CMK (cell line): ENCODE measurements at regions not wholly inside any gene's neighbourhood (a gene's known extent, or its start where the extent isn't known, plus 50 kb on each side); places are given as distances from the start of the nearest gene placed in this dataset.
"Not testable (repeated sequence)": the region's sequence is repeated elsewhere in the genome, so short reads cannot be mapped to it uniquely, and the experiment has no call there.

ENCODE experiments used
- DNase-seq: peaks from one replicate; pipeline ENCODE4 v3.0.0-alpha.2; 2010; ENCODE audit warnings: low read depth

DNA sequence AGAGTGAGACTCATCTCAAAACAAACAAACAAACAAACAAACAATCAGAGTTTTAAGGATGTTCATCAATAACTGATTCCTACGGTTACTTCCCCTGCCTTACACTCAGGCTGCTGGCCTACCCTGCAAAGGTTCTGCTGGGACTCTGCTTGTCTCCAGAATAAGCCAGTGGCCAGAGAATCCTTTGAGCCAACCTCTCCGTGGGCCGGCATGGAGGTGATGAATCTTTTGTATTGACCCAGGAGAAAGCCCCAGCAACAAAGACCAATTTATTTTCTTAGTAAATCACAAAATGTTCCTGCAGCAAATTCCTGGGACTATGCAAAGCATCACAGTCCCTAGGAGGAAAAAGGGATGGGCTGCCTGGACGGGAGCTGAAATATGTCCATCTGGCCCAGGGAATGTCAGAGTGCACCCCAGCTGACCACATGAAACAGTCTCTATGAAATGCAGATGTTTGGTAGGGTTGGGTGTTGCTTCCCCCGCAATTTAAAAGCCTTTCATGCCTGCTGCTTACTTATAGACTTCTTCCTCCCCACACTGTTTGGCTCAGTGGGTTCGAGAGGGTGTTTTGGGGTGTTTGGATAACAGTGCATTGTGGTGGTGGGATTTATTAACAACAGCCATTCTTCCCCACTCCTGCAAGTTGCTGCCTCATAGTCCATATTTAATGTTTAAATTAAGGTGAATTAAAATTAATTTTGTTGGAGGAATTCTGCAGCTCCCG, 185.9 kb upstream of the IRF2BP2 start:
- not testable (repeated sequence) for DNase-seq

GRCh38 chr1:234795007-234795406, 185.0 kb upstream of the IRF2BP2 start:
- not testable (repeated sequence) for DNase-seq

GRCh38 chr1:234794452-234794851, 184.5 kb upstream of the IRF2BP2 start:
- DNase-seq = not testable (repeated sequence)

GRCh38 chr1:234793924-234794323, 183.9 kb upstream of the IRF2BP2 start:
- DNase-seq = not testable (repeated sequence)

- DNase-seq = not testable (repeated sequence)
Measured at GRCh38 chr1:234792221-234792864, 182.4 kb upstream of the IRF2BP2 start.

DNA sequence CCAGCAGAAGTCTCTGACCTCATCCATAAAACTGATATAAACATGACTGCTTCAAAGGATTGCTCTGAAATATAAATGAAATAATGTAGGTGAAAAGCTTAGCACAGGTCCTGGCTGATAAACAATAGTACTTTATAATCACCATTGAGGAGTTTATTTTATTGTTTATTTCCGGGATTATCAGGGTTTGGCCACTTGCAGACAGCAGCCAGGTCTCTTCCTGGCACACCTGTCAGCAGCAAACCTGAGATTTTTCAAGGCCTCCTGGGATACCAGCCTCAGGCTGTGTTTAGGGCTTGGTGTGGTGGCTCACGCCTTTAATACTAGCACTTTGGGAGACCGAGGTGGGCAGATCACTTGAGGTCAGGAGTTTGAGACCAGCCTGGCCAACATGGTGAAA, 181.6 kb upstream of the IRF2BP2 start:
- DNase-seq = not testable (repeated sequence)

DNA sequence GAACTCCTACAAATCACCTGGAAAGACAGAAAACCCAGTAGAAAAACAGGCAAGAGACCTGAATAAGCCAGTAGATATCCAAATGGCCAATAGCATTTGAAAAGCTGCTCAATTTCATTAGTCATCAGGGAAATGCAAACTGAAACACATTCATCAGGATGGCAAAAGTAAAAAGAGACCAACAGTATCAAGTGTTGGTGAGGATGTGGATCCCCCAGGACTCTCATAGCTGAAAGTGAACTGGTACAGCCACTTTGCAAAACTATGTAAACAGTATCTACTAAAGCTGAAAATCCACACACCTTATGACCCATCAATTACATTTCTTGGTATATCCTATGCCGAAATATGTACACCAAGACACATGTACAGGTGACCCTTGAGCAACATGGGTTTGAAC, 180.4 kb upstream of the IRF2BP2 start:
- not testable (repeated sequence) for DNase-seq

DNA sequence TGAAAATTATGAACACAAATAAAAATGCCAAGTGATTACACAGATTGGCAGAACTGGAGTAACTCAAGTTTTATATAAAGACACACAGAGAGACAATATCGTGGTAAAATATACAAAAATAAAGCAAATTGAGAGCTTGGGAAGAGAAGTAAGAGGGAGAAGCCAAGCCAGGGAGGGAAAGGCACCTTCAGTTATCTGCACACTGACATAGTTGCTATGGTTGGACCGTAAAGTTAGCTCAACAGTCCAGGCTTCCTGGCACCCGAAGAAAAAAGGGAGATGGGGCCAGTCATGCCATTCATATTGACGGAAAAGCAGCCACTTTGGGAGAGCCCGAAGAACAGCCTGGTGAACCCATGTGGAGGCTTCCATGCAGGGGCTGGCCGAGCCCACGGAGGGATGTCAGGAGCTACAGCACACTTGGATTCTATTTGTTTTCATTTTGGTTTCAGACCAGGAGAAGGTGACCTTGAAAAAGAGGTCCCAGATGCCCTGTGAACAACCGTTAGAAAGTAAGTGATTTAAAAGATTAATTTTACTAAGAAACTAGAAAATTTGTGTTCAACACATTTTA, 177.1 kb upstream of the IRF2BP2 start:
- not testable (repeated sequence) for DNase-seq

DNA sequence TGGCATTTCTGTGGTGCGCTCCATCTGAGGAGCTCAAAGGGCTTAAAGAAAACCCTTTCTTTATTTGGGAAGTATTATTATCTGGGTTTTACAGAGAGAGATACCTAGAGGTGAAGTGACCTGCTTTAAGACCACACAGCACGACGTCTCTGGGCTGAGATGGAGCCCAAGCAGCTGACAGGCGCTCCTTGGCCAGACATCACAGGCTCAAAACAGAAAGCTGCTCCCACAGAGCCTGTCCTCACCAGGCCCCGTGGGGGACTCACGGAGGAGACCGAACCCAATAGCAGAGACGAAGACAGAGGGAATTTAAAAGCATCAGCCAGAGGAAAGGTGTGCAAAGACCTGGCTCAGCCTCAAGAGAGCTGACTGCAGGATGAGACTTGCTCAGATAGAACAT, 175.9 kb upstream of the IRF2BP2 start:
- DNase-seq = not testable (repeated sequence)

- not testable (repeated sequence) for DNase-seq
Measured at GRCh38 chr1:234785471-234785919, 175.5 kb upstream of the IRF2BP2 start.

- not testable (repeated sequence) for DNase-seq
Measured at GRCh38 chr1:234784108-234784507, 174.1 kb upstream of the IRF2BP2 start.

DNA sequence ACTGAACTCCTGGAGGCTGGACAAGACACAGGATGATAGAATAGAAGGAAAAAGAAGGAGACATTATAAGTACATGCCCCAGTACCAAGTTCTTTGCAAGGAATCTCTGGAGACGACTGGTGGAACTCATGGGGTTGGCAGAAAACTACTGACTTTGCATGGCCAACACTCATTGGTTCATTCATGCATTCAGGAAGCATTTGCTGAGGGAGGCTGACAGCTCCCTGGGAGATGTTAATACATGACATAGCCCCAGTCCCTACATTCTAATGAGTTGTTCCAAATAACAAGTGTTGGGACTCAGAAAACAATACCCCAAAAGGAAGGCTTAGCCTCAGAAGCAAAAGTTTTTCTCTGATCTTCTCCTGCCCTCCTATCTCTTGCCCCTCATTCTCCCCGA, 172.8 kb upstream of the IRF2BP2 start:
- DNase-seq = no peak

- no peak for DNase-seq
Measured at GRCh38 chr1:234782105-234782751, 172.2 kb upstream of the IRF2BP2 start.

DNA sequence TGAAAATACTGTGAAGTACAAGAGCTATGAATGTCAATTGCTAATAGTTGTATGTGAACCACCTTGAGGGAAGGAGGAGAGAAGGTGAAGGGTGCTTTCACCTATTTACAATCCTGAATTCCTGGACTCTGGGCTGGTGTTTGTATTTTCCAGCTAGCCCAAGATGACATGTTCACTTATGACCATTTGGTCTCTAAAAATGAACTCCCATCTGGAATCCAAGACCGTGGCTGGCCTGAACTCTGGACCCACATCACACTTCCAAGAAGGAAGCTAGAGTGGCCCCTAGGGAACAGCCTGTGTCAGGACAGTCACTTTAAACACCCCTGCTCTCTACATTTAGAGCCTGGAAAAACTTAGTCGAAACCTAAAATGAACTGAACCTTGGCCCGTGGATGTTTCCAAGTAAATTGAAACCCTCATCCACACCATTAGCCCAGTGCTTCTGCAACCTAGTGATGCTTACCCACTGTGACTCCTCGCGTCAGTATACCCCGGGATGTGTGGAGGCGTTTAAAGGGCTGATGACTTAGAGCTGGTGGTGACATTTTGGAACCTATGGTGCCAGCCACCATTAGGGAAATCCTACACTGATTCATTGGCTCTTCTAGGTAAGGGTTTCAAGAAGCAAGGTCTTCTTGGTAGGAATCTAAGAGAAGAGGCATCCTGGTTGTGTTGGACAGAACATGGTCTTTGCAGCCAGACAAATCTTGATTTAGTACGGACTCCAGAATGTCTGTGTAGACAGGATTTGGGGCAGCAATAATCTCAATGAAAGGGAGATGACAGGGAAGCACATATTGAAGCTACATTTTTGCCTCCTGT, 171.5 kb upstream of the IRF2BP2 start:
- no peak for DNase-seq

- no peak for DNase-seq
Measured at GRCh38 chr1:234780531-234781162, 170.7 kb upstream of the IRF2BP2 start.

DNA sequence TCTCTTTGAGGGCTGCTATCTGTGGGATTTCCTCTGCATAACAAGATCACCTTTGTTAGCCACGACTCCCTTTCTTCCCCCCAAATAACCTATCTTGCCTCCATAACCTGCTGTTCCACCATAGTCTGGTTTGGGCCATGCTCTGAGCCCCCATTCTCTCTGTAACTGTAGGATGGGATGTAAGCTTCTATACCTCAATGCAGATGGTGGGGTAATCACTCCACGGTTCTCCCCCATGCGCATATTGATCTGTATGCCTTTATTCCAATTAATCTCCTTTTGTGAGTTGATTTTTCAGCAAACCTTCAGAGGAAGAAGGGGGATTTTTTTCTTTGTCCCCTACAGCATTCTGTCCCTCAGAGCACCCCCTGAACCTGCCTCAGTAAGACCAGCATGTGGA, 170.1 kb upstream of the IRF2BP2 start:
- DNase-seq = no peak

DNA sequence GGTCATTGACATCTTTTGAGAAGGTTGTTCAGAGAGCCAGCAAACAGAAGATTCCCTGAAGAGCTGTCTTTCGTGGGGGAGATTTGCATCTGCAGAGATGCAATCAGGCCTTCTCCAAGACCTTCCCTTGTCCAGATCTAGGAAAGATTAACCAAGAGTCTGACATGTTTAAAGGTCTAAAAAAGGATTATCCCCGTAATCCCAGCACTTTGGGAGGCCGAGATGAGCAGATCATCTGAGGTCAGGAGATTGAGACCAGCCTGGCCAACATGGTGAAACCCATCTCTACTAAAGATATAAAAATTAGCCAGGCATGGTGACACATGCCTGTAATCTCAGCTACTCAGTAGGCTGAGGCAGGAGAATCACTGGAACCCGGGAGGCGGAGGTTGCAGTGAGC, 169.6 kb upstream of the IRF2BP2 start:
- DNase-seq = not testable (repeated sequence)

- DNase-seq = no peak
Measured at GRCh38 chr1:234779160-234779538, 169.2 kb upstream of the IRF2BP2 start.

- DNase-seq = no peak
Measured at GRCh38 chr1:234778221-234779159, 168.5 kb upstream of the IRF2BP2 start.

- no peak for DNase-seq
Measured at GRCh38 chr1:234777856-234778220, 167.9 kb upstream of the IRF2BP2 start.
